HepG2 (cell line): ENCODE measurements at regions not wholly inside any gene's neighbourhood (a gene's known extent, or its start where the extent isn't known, plus 50 kb on each side); places are given as distances from the start of the nearest gene placed in this dataset.

ENCODE experiments used
- GATAD1 ChIP-seq: IDR thresholded peaks from 2 replicates; pipeline ENCODE4 v1.6.1; 2016; ENCODE audit warnings: missing genetic modification reagents, missing compliant biosample characterization
- GTF3A ChIP-seq: sonication (generic); formaldehyde crosslinking; conservative IDR thresholded peaks from 2 replicates; pipeline ENCODE4 v1.4.0; 2020; ENCODE audit warnings: mild to moderate bottlenecking, missing genetic modification reagents
- HNRNPL ChIP-seq: fragments of 200-400 bp; formaldehyde crosslinking; IDR thresholded peaks from 2 replicates; pipeline ENCODE4 v1.6.1; 2017; ENCODE audit warnings: mild to moderate bottlenecking, low read depth, low read length
- MAFF ChIP-seq: IDR thresholded peaks from 2 replicates; pipeline ENCODE4 v1.6.1; 2011; ENCODE audit warnings: low read depth, low read length, improper control_type of control experiment
- NR1H2 ChIP-seq: sonication (generic); formaldehyde crosslinking; IDR thresholded peaks from 2 replicates; pipeline ENCODE4 v1.8.1; 2022; ENCODE audit warnings: low read depth, missing genetic modification reagents, borderline replicate concordance
- PCBP2 ChIP-seq: fragments of 200-400 bp; formaldehyde crosslinking; optimal IDR thresholded peaks from 2 replicates; pipeline ENCODE3; 2018; ENCODE audit warnings: low read length, low read depth; ENCODE audit not compliant: poor library complexity, severe bottlenecking
- POLR2AphosphoS2 ChIP-seq: IDR thresholded peaks from 2 replicates; pipeline ENCODE4 v1.6.1; 2011; ENCODE audit warnings: low read depth, low read length, improper control_type of control experiment
- SETDB1 ChIP-seq: sonication (generic); formaldehyde crosslinking; IDR thresholded peaks from 2 replicates; pipeline ENCODE4 v1.5.1; 2020; ENCODE audit warnings: missing genetic modification reagents, mild to moderate bottlenecking, borderline replicate concordance
- SNAPC2 ChIP-seq: sonication (generic); formaldehyde crosslinking; IDR thresholded peaks from 2 replicates; pipeline ENCODE4 v1.8.1; 2022; ENCODE audit warnings: mild to moderate bottlenecking, missing genetic modification reagents
- YEATS2 ChIP-seq: sonication (generic); formaldehyde crosslinking; IDR thresholded peaks from 2 replicates; pipeline ENCODE4 v1.4.0; 2020; ENCODE audit warnings: missing genetic modification reagents, borderline replicate concordance
- ZBTB42 ChIP-seq: sonication (generic); formaldehyde crosslinking; IDR thresholded peaks from 2 replicates; pipeline ENCODE4 v1.5.0; 2020; ENCODE audit warnings: mild to moderate bottlenecking, missing genetic modification reagents
- TF ChIP-seq, protein P1 (sequence below): sonication (generic); formaldehyde crosslinking; IDR thresholded peaks from 2 replicates; pipeline ENCODE4 v1.4.0; 2020; ENCODE audit warnings: missing genetic modification reagents, borderline replicate concordance
- TF ChIP-seq, protein P2 (sequence below): sonication (generic); formaldehyde crosslinking; conservative IDR thresholded peaks from 2 replicates; pipeline ENCODE4 v1.4.0; 2020; ENCODE audit warnings: missing genetic modification reagents
- TF ChIP-seq, protein P3 (sequence below): fragments of 450-650 bp; IDR thresholded peaks from 2 replicates; pipeline ENCODE4 v1.6.1; 2016
- TF ChIP-seq, protein P4 (sequence below): sonication (generic); formaldehyde crosslinking; IDR thresholded peaks from 2 replicates; pipeline ENCODE4 v1.4.0; 2020; ENCODE audit warnings: mild to moderate bottlenecking, missing genetic modification reagents
- TF ChIP-seq, protein P5 (sequence below): sonication (generic); formaldehyde crosslinking; IDR thresholded peaks from 2 replicates; pipeline ENCODE4 v1.5.0; 2020; ENCODE audit warnings: missing genetic modification reagents
- TF ChIP-seq, protein P6 (sequence below): sonication (generic); formaldehyde crosslinking; IDR thresholded peaks from 2 replicates; pipeline ENCODE4 v1.9.0; 2022; ENCODE audit warnings: missing genetic modification reagents, mild to moderate bottlenecking, borderline replicate concordance

DNA sequence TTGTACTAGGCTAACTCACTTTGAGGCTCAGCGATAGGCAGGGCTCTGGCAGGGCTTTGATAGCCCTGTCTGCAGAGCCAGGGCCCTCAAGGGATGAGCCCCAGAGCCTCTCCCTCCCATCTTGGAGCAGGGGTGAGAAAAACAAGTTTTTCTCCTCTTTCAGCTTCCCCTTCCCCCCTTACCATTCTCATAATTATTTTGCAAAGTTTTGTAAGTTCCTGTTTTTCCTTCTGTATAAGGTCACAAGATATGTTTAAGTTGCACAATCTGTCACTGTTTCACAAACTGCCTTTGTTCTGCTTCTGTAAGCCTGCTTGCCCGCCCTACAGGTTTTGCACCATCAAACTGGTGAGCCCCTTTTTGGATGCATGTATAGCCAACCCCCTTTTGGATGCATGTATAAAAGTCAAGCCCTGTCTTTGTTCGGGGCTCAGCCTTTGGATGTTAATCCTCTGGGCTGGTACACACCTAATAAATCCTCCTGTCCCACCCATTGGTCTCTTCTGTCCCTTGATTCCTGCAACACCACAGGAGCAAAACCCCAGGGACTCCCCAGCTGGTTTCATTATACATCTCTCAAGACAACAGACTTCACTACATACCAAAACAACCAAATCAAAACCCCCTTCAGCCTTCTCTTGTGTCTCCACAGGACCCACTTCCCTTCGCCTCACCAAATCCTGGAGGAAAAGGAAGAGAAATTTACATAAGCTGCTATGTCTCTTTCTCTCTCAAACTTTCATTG is 52.5 kb upstream of the RESF1 start (continued):
- TF ChIP-seq, protein P1, sequence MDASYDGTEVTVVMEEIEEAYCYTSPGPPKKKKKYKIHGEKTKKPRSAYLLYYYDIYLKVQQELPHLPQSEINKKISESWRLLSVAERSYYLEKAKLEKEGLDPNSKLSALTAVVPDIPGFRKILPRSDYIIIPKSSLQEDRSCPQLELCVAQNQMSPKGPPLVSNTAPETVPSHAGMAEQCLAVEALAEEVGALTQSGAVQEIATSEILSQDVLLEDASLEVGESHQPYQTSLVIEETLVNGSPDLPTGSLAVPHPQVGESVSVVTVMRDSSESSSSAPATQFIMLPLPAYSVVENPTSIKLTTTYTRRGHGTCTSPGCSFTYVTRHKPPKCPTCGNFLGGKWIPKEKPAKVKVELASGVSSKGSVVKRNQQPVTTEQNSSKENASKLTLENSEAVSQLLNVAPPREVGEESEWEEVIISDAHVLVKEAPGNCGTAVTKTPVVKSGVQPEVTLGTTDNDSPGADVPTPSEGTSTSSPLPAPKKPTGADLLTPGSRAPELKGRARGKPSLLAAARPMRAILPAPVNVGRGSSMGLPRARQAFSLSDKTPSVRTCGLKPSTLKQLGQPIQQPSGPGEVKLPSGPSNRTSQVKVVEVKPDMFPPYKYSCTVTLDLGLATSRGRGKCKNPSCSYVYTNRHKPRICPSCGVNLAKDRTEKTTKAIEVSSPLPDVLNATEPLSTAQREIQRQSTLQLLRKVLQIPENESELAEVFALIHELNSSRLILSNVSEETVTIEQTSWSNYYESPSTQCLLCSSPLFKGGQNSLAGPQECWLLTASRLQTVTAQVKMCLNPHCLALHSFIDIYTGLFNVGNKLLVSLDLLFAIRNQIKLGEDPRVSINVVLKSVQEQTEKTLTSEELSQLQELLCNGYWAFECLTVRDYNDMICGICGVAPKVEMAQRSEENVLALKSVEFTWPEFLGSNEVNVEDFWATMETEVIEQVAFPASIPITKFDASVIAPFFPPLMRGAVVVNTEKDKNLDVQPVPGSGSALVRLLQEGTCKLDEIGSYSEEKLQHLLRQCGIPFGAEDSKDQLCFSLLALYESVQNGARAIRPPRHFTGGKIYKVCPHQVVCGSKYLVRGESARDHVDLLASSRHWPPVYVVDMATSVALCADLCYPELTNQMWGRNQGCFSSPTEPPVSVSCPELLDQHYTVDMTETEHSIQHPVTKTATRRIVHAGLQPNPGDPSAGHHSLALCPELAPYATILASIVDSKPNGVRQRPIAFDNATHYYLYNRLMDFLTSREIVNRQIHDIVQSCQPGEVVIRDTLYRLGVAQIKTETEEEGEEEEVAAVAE (CRISPR knock-in tag): no peak
- TF ChIP-seq, protein P2, sequence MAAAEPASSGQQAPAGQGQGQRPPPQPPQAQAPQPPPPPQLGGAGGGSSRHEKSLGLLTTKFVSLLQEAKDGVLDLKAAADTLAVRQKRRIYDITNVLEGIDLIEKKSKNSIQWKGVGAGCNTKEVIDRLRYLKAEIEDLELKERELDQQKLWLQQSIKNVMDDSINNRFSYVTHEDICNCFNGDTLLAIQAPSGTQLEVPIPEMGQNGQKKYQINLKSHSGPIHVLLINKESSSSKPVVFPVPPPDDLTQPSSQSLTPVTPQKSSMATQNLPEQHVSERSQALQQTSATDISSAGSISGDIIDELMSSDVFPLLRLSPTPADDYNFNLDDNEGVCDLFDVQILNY (CRISPR knock-in tag): no peak
- no peak for TF ChIP-seq GTF3A (CRISPR knock-in tag)
- TF ChIP-seq HNRNPL: no peak
- TF ChIP-seq, protein P3, sequence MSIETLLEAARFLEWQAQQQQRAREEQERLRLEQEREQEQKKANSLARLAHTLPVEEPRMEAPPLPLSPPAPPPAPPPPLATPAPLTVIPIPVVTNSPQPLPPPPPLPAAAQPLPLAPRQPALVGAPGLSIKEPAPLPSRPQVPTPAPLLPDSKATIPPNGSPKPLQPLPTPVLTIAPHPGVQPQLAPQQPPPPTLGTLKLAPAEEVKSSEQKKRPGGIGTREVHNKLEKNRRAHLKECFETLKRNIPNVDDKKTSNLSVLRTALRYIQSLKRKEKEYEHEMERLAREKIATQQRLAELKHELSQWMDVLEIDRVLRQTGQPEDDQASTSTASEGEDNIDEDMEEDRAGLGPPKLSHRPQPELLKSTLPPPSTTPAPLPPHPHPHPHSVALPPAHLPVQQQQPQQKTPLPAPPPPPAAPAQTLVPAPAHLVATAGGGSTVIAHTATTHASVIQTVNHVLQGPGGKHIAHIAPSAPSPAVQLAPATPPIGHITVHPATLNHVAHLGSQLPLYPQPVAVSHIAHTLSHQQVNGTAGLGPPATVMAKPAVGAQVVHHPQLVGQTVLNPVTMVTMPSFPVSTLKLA: no peak
- TF ChIP-seq ZBTB42 (CRISPR knock-in tag): no peak
- TF ChIP-seq SETDB1: peak; percentile 74; the same call in 1 of the 2 replicates
- TF ChIP-seq GATAD1: no peak
- no peak for TF ChIP-seq PCBP2
- TF ChIP-seq NR1H2: no peak
- TF ChIP-seq, protein P4, sequence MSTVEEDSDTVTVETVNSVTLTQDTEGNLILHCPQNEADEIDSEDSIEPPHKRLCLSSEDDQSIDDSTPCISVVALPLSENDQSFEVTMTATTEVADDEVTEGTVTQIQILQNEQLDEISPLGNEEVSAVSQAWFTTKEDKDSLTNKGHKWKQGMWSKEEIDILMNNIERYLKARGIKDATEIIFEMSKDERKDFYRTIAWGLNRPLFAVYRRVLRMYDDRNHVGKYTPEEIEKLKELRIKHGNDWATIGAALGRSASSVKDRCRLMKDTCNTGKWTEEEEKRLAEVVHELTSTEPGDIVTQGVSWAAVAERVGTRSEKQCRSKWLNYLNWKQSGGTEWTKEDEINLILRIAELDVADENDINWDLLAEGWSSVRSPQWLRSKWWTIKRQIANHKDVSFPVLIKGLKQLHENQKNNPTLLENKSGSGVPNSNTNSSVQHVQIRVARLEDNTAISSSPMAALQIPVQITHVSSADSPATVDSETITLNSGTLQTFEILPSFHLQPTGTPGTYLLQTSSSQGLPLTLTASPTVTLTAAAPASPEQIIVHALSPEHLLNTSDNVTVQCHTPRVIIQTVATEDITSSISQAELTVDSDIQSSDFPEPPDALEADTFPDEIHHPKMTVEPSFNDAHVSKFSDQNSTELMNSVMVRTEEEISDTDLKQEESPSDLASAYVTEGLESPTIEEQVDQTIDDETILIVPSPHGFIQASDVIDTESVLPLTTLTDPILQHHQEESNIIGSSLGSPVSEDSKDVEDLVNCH (CRISPR knock-in tag): no peak
- TF ChIP-seq YEATS2 (CRISPR knock-in tag): no peak
- no peak for TF ChIP-seq POLR2AphosphoS2
- TF ChIP-seq SNAPC2 (CRISPR knock-in tag): no peak
- TF ChIP-seq, protein P5, sequence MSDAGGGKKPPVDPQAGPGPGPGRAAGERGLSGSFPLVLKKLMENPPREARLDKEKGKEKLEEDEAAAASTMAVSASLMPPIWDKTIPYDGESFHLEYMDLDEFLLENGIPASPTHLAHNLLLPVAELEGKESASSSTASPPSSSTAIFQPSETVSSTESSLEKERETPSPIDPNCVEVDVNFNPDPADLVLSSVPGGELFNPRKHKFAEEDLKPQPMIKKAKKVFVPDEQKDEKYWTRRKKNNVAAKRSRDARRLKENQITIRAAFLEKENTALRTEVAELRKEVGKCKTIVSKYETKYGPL (CRISPR knock-in tag): no peak
- TF ChIP-seq, protein P6, sequence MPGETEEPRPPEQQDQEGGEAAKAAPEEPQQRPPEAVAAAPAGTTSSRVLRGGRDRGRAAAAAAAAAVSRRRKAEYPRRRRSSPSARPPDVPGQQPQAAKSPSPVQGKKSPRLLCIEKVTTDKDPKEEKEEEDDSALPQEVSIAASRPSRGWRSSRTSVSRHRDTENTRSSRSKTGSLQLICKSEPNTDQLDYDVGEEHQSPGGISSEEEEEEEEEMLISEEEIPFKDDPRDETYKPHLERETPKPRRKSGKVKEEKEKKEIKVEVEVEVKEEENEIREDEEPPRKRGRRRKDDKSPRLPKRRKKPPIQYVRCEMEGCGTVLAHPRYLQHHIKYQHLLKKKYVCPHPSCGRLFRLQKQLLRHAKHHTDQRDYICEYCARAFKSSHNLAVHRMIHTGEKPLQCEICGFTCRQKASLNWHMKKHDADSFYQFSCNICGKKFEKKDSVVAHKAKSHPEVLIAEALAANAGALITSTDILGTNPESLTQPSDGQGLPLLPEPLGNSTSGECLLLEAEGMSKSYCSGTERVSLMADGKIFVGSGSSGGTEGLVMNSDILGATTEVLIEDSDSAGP: no peak
- TF ChIP-seq MAFF: no peak
